Spleen (tissue), 7 donors: ENCODE measurements at regions not wholly inside any gene's neighbourhood (a gene's known extent, or its start where the extent isn't known, plus 50 kb on each side); places are given as distances from the start of the nearest gene placed in this dataset.
"Not testable (repeated sequence)": the region's sequence is repeated elsewhere in the genome, so short reads cannot be mapped to it uniquely, and the experiment has no call there.

Source experiments
- POLR2A ChIP-seq, 3 donors: fragments of 450-650 bp; IDR thresholded peaks; one replicate each; pipeline ENCODE4 v1.5.1; 2017; ENCODE audit warnings: antibody characterized with exemption in 3 of 3, mild to moderate bottlenecking in 1 of 3
- POLR2AphosphoS5 ChIP-seq, 3 donors: sonication (generic); formaldehyde crosslinking; IDR thresholded peaks; one replicate each; pipeline ENCODE4 v1.5.1; 2017; ENCODE audit warnings: antibody characterized with exemption in 3 of 3
- TF ChIP-seq, protein P1 (sequence below), 11 experiments: fragments of 200-600 bp in 7 of 11; fragments of 450-650 bp in 4 of 11; sonication (generic) in 4 of 11; IDR thresholded peaks in 8 of 11; conservative IDR thresholded peaks in 3 of 11; 1 replicate in 7 of 11; 2 replicates in 4 of 11; pipeline versions ENCODE4 v1.4.0 to v1.8.0; 2016 to 2021; ENCODE audit warnings: antibody characterized with exemption in 11 of 11, inconsistent platforms in 4 of 11, mild to moderate bottlenecking in 1 of 11
- donor health status: DM: no; HTN: no; CAD: no; lungs with moderate emphysema.
- donor health status: DM: no; HTN: no; CAD: no.
- donor health status: DM: no; HTN: no; CAD: no.

DNA sequence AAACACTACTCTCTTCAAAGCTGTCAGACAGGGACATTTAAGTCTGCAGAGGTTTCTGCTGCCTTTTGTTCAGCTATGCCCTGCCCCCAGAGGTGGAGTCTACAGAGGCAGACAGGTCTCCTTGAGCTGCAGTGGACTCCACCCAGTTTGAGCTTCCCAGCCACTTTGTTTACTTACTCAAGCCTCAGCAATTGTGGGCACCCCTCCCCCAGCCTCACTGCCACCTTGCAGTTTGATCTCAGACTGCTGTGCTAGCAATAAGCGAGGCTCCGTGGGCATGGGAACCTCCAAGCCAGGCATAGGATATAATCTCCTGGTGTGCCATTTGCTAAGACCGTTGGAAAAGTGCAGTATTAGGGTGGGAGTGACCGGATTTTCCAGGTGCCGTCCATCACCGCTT lies 435.2 kb downstream of the TMEM121 start:
- TF ChIP-seq, protein P1, sequence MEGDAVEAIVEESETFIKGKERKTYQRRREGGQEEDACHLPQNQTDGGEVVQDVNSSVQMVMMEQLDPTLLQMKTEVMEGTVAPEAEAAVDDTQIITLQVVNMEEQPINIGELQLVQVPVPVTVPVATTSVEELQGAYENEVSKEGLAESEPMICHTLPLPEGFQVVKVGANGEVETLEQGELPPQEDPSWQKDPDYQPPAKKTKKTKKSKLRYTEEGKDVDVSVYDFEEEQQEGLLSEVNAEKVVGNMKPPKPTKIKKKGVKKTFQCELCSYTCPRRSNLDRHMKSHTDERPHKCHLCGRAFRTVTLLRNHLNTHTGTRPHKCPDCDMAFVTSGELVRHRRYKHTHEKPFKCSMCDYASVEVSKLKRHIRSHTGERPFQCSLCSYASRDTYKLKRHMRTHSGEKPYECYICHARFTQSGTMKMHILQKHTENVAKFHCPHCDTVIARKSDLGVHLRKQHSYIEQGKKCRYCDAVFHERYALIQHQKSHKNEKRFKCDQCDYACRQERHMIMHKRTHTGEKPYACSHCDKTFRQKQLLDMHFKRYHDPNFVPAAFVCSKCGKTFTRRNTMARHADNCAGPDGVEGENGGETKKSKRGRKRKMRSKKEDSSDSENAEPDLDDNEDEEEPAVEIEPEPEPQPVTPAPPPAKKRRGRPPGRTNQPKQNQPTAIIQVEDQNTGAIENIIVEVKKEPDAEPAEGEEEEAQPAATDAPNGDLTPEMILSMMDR (IDR thresholded peaks at IDR 0.05 in 8 of 11, conservative IDR thresholded peaks at IDR 0.05 in 3 of 11): not testable (repeated sequence)
- not testable (repeated sequence) for TF ChIP-seq POLR2A, POLR2AphosphoS5 (IDR thresholded peaks at IDR 0.05)
